Spleen (tissue), 7 donors: ENCODE measurements at regions not wholly inside any gene's neighbourhood (a gene's known extent, or its start where the extent isn't known, plus 50 kb on each side); places are given as distances from the start of the nearest gene placed in this dataset.

Experiments used
- CTCF ChIP-seq, 11 experiments: fragments of 200-600 bp in 7 of 11; fragments of 450-650 bp in 4 of 11; sonication (generic) in 4 of 11; IDR thresholded peaks in 8 of 11; conservative IDR thresholded peaks in 3 of 11; 1 replicate in 7 of 11; 2 replicates in 4 of 11; pipeline versions ENCODE4 v1.4.0 to v1.8.0; 2016 to 2021; ENCODE audit warnings: antibody characterized with exemption in 11 of 11, inconsistent platforms in 4 of 11, mild to moderate bottlenecking in 1 of 11
- POLR2A ChIP-seq, 3 donors: fragments of 450-650 bp; IDR thresholded peaks; one replicate each; pipeline ENCODE4 v1.5.1; 2017; ENCODE audit warnings: antibody characterized with exemption in 3 of 3, mild to moderate bottlenecking in 1 of 3
- POLR2AphosphoS5 ChIP-seq, 3 donors: sonication (generic); formaldehyde crosslinking; IDR thresholded peaks; one replicate each; pipeline ENCODE4 v1.5.1; 2017; ENCODE audit warnings: antibody characterized with exemption in 3 of 3
- donor health status: DM: no; HTN: no; CAD: no; lungs with moderate emphysema.
- donor health status: DM: no; HTN: no; CAD: no.
- donor health status: DM: no; HTN: no; CAD: no.

- TF ChIP-seq CTCF (IDR thresholded peaks at IDR 0.05 in 8 of 11, conservative IDR thresholded peaks at IDR 0.05 in 3 of 11) = no peak
- no peak for TF ChIP-seq POLR2A (IDR thresholded peaks at IDR 0.05)
- TF ChIP-seq POLR2AphosphoS5 (IDR thresholded peaks at IDR 0.05) = no peak
These were observed 255.2 kb downstream of the ACKR3 start for GRCh38 chr2:236824836-236825235.
